Forelimb muscle (tissue), 1 donor: ENCODE measurements at regions not wholly inside any gene's neighbourhood (a gene's known extent, or its start where the extent isn't known, plus 50 kb on each side); places are given as distances from the start of the nearest gene placed in this dataset.
"Not testable (repeated sequence)": the region's sequence is repeated elsewhere in the genome, so short reads cannot be mapped to it uniquely, and the experiment has no call there.

Source experiments
- DNase-seq: peaks from one replicate; pipeline ENCODE4 v3.0.0-alpha.2; 2013; ENCODE audit warnings: low read depth

GRCh38 chr11:16536513-16536912, 180.2 kb upstream of the SOX6 start:
- DNase-seq = no peak

DNA sequence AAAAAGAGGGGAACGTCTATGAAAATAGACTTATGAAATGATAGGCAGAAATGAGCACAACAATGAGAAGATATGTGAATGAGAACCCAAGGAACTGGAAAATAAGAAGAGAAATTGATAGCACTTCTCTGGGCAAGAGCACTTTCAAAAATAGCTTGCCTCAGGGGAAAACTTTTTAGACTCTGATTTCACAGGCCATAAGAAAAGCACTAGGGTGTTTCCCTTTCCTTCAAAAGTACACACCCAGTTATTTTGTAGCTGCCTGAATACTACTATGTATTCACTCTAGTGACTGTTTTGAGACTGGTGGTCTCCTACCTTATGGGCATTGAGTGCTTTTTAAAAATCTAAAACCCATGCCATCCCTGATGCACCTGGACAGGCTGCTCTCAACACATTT, 172.3 kb upstream of the SOX6 start:
- DNase-seq = no peak

- DNase-seq = no peak
These were observed 171.3 kb upstream of the SOX6 start for GRCh38 chr11:16527525-16528246.

- no peak for DNase-seq
These were observed 170.6 kb upstream of the SOX6 start for GRCh38 chr11:16526947-16527346.

DNA sequence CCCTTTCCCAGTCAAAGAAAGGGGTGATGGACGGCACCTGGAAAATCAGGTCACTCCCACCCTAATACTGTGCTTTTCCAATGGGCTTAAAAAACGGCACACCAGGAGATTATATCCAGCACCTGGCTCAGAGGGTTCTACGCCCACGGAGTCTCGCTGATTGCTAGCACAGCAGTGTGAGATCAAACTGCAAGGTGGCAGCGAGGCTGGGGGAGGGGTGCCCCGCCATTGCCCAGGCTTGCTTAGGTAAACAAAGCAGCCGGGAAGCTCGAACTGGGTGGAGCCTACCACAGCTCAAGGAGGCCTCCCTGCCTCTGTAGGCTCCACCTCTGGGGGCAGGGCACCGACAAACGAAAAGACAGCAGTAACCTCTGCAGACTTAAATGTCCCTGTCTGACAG, 164.4 kb upstream of the SOX6 start:
- not testable (repeated sequence) for DNase-seq

DNA sequence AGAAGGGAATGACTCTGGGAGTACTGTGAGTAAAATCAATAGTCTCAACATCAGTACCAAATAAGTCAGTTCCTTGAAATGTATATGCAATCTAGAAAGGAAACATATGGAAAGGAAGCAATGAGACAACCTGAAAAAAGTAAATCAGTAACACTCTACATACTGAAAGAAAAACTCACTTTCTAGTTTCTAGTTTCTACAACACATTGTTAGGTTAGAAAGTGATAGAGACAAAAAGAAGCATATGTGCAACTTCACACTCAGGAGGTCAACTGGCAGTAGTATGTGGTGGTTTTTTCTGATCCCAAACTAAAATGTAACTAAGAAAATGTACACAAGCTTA, 156.5 kb upstream of the SOX6 start:
- DNase-seq = no peak

GRCh38 chr11:16512198-16512898, 156.0 kb upstream of the SOX6 start:
- DNase-seq = no peak

GRCh38 chr11:16511116-16512114, 155.1 kb upstream of the SOX6 start:
- DNase-seq = no peak

GRCh38 chr11:16505481-16505880, 149.1 kb upstream of the SOX6 start:
- no peak for DNase-seq

DNA sequence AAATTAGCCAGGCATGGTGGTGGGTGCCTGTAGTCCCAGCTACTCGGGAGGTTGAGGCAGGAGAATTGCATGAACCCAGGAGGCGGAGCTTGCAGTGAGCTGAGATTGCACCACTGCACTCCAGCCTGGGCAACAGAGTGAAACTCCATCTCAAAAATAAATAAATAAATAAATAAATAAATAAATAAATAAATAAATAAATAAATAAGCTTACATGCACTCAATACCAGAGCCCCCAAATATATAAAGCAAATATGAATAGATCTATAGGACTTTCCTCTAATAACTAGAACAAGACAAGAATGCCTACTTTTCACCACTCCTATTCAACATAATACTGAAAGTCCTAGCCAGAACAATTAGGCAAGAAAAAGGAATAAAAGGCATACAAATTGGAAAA, 147.5 kb upstream of the SOX6 start:
- not testable (repeated sequence) for DNase-seq

DNA sequence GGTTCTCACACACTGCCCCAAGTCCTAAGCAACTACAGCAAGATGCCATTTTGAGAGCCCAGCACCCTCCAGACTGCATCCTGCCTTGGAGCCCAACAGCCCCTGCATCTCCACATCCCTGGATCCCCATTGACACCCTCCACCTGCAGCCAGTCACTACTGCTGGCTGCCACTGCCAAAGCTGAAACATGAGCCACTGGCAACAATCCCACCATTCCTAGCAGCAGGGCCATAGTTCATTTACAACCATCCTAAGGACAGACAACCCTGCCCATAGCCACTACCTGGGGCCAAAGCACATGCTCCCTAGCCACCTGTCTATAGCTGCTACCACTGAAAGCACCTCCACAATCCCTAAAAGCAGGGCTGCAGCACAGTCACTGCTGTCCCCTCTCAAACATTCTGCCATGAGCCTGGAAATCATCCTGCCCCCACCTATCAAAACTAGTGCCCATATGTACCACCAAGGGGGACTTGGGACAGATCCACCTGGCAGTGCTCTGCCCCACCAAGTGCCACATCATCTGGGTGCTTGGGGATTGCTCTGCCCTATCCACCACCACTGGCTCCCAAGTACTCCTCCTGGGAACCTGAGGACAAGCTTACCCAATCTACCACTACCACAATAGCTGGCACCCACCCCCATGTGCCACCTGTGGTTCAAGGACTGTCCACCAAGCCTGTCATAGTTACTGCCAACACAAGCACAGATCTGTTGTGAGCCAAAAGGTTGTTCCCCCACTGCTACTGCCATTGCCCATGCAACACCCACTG, 138.8 kb upstream of the SOX6 start:
- no peak for DNase-seq

- no peak for DNase-seq
These were observed 128.1 kb upstream of the SOX6 start for GRCh38 chr11:16484434-16484833.

DNA sequence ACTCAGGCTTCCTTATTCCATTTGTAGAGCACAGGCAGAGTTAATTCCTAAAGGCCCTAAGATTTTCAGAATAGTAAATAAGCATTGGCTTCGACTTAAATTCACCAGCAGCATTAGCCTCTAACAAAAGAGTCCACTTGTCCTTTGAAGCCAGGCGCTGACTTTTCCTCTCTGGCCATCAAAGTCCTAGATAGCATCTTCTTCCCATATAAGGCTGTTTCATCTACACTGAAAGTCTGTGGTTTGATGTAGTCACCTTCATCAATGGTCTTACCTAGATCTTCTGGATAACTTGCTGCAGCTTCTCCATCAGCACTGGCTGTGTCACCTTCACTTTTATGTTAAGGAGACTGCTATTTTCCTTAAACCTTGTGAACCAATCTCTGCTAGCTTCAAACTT, 118.3 kb upstream of the SOX6 start:
- DNase-seq = no peak

DNA sequence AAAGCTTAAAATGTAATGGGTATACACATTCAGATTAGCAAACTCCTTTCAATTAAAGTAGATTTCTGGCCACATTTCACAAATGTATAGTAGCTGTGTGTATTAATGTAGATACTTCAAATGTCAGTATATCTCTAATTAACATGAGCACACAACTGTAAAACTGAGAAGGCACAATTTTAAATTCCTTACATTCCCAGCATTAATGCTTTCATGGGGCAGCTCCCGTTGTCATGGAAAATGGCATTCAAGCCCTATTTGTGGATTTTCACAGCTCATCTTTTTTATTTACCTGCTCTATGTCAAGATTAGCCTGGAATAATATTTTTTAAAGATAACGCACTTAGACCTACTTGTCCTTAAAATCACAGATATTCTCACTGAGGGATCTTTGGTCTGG, 113.6 kb upstream of the SOX6 start:
- DNase-seq = no peak

DNA sequence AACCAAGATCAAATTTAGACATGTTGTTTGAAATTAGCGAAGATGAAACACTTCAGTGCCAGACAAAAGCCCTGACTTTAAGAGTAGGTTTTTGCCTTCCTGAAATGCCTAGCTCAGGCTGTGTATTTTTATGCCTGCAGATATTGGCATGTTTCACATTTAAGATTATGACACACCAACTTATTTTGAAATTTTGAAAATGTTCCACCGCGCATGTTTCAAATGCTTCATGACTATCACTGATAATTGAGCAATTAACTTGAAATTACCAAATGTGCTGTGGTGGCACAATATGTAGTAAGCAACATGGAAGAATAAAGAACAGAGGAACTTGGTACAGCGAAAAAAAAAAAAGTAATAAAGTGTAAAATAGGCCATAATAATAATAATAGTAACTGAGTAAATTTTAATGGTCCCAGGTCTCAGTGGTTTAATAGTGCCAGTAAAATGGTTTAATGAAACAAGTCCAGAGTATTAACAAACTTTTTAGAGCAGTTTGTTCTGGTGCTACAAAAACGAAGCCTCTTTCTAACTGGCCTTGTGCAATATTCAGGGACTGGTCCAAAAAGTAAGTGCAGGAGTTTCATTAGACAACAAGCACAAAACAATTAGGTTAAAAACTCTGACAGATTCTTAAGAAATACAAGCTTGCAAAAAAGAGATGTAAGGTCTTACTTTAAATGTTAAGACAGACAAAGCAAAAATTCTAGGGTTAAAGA, 112.5 kb upstream of the SOX6 start:
- no peak for DNase-seq

GRCh38 chr11:16460508-16460907, 104.2 kb upstream of the SOX6 start:
- no peak for DNase-seq

DNA sequence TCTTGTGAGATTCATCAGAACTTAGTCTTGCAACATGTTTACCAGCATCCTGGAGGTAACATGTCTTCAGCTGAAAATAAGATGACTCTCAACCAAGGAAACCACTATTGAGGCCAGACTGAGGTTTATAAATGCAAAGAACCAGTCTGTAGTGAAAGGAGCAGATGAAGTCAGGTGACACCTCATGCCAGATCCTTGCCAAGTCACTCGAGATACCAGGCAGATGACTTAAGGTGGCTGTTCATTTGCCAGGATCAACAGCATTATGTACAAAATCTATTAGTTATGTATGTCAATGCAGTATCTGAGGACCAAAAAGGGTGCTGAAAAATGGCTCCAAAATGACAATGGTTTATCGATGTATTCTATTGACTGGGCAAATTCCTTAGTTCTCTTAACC, 100.0 kb upstream of the SOX6 start:
- no peak for DNase-seq

DNA sequence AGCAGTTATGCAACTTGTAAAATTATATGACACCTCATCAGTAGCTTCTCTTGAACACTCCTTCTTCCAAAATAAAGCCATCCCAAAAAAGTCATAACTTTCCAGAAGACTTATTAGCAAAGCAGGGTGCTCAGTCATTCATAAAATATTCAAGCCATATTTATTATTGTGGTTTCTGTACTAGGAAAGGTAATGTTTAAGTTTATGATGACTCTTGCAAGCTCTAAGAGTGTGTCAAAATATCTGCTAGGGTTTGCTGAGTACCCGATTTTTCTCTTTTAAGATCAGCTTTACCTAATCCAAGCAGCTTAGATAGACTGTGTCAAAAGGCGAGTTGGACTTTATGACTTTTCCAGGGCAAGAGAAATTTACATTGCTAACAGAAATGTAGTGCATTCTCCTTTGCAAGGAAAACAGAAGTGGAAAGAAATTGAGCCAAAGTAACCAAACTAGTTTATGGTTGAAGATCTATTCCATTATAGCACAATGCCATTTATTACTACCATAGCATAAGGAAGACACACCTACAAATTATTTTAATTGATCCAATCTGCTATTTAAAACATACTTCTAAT, 98.0 kb upstream of the SOX6 start:
- no peak for DNase-seq

DNA sequence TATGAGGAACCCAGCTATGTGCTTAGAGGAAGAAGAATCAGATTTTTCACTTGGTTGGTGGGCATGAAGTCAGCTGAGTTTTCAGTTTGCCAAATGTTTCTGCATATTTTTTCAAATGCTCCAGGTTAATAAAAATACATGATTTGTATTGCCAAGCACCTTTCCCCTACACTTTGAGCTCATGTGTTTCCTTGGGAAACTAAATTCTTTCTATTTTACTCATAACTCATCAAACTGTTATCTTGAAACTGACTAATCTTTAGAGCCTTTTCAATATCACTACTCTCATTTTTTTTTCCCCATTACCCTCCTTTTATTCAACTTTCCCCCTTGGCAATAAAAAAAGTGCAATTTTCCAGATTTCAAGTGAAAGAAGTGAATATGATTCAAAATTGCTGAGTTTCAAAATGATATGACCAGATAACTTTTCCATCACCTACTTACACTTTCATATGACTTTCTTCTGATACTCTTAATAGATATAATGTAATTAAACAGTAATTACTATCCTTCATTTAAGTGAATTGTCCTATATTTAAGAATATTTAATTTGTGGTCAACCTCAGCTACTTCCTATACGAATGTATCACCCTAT, 91.9 kb upstream of the SOX6 start:
- no peak for DNase-seq

GRCh38 chr11:16441461-16441860, 85.1 kb upstream of the SOX6 start:
- DNase-seq = no peak
